ENCODE measurements at regions not wholly inside any gene's neighbourhood (a gene's known extent, or its start where the extent isn't known, plus 50 kb on each side); places are given as distances from the start of the nearest gene placed in this dataset.
"Not testable (repeated sequence)": the region's sequence is repeated elsewhere in the genome, so short reads cannot be mapped to it uniquely, and the experiment has no call there.

GRCh38 chr4:147293314-147293677 lies 187.6 kb upstream of the EDNRA start:
- not testable (repeated sequence) for H3K27ac ChIP-seq (ENCODE audit: low read depth, low read length); H2AK5ac ChIP-seq (ENCODE audit: low read length); H3K9ac ChIP-seq (ENCODE audit: low read length); H3K4me1 ChIP-seq (ENCODE audit: control insufficient read depth in 1 of 2, insufficient read depth in 2 of 2, low read length in 2 of 2); H3K9me3 ChIP-seq (ENCODE audit: insufficient read depth, low read depth, low read length); H3K36me3 ChIP-seq (ENCODE audit: control insufficient read depth in 1 of 2, insufficient read depth in 2 of 2, low read length in 2 of 2); H3K23ac ChIP-seq (ENCODE audit: low read length); H4K91ac ChIP-seq (ENCODE audit: low read depth, low read length); H4K8ac ChIP-seq (ENCODE audit: low read depth, low read length); H3K18ac ChIP-seq (ENCODE audit: low read length); H2BK12ac ChIP-seq (ENCODE audit: low read length); H3K79me2 ChIP-seq (ENCODE audit: control insufficient read depth, insufficient read depth, low read length, poor library complexity); H2BK120ac ChIP-seq (ENCODE audit: insufficient read depth, low read length, poor library complexity); DNase-seq; H3K79me1 ChIP-seq (ENCODE audit: low read length); H3K14ac ChIP-seq (ENCODE audit: low read length); H4K12ac ChIP-seq (ENCODE audit: low read depth, low read length); H2BK5ac ChIP-seq (ENCODE audit: low read depth, low read length, poor library complexity); H3K4ac ChIP-seq (ENCODE audit: low read depth, low read length); H3K27me3 ChIP-seq (ENCODE audit: insufficient read depth, low read length); H2AFZ ChIP-seq (ENCODE audit: insufficient read depth, low read length, poor library complexity); H3K4me3 ChIP-seq (ENCODE audit: low read depth, low read length); H3K4me2 ChIP-seq (ENCODE audit: low read length)
- WGBS (ENCODE audit: extremely low coverage, insufficient coverage, insufficient read length): no CpG with 5 or more reads among the region's 6 CpGs

DNA sequence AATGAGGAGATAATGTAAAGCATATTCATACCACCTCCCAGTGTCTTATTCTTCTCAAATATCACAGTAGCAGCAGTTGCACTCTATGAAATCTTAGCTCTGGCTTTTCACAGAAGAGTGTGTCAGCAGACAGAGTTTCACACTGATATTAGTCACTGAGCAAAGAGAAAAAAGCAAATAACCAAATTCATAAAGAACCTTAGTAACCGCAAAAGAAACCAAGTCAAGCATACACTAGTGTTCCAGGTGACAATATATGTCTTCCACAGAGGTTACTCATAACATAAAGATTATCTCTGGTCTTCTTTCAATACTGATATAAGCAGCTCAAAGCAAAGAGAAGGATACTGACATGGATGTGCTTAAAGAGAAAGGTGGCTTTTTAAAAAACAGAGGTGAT lies 181.7 kb upstream of the EDNRA start:
- H2BK5ac ChIP-seq (ENCODE audit: low read depth, low read length, poor library complexity): no peak overlapping the region
- no peak overlapping the region for H3K4ac ChIP-seq (ENCODE audit: low read depth, low read length)
- H3K79me1 ChIP-seq (ENCODE audit: low read length): no peaks in the 10 kb centered on the region
- H3K79me2 ChIP-seq (ENCODE audit: control insufficient read depth, insufficient read depth, low read length, poor library complexity): no peaks in the 10 kb centered on the region
- no peak overlapping the region for H3K4me2 ChIP-seq (ENCODE audit: low read length)
- H2BK120ac ChIP-seq (ENCODE audit: insufficient read depth, low read length, poor library complexity): no peak overlapping the region
- no peak overlapping the region for H4K8ac ChIP-seq (ENCODE audit: low read depth, low read length)
- no peak overlapping the region for H2AK5ac ChIP-seq (ENCODE audit: low read length)
- no peak overlapping the region for H3K9ac ChIP-seq (ENCODE audit: low read length)
- H4K12ac ChIP-seq (ENCODE audit: low read depth, low read length): no peak overlapping the region
- H2AFZ ChIP-seq (ENCODE audit: insufficient read depth, low read length, poor library complexity): no peak overlapping the region
- no peaks in the 10 kb centered on the region for H3K9me3 ChIP-seq (ENCODE audit: insufficient read depth, low read depth, low read length)
- H3K23ac ChIP-seq (ENCODE audit: low read length): no peak overlapping the region
- H3K36me3 ChIP-seq (ENCODE audit: control insufficient read depth in 1 of 2, insufficient read depth in 2 of 2, low read length in 2 of 2): no peaks in the 10 kb centered on the region
- no peak overlapping the region for H3K4me3 ChIP-seq (ENCODE audit: low read depth, low read length)
- H3K4me1 ChIP-seq (ENCODE audit: control insufficient read depth in 1 of 2, insufficient read depth in 2 of 2, low read length in 2 of 2): no peaks in the 10 kb centered on the region
- no peak overlapping the region for H3K27ac ChIP-seq (ENCODE audit: low read depth, low read length)
- no peak for DNase-seq
- no peak overlapping the region for H3K18ac ChIP-seq (ENCODE audit: low read length)
- no peak overlapping the region for H2BK12ac ChIP-seq (ENCODE audit: low read length)
- H3K27me3 ChIP-seq (ENCODE audit: insufficient read depth, low read length): no peaks in the 10 kb centered on the region
- H4K91ac ChIP-seq (ENCODE audit: low read depth, low read length): no peak overlapping the region
- H3K14ac ChIP-seq (ENCODE audit: low read length): no peak overlapping the region
- no CpG with 5 or more reads among the region's 1 CpG for WGBS (ENCODE audit: extremely low coverage, insufficient coverage, insufficient read length)

DNA sequence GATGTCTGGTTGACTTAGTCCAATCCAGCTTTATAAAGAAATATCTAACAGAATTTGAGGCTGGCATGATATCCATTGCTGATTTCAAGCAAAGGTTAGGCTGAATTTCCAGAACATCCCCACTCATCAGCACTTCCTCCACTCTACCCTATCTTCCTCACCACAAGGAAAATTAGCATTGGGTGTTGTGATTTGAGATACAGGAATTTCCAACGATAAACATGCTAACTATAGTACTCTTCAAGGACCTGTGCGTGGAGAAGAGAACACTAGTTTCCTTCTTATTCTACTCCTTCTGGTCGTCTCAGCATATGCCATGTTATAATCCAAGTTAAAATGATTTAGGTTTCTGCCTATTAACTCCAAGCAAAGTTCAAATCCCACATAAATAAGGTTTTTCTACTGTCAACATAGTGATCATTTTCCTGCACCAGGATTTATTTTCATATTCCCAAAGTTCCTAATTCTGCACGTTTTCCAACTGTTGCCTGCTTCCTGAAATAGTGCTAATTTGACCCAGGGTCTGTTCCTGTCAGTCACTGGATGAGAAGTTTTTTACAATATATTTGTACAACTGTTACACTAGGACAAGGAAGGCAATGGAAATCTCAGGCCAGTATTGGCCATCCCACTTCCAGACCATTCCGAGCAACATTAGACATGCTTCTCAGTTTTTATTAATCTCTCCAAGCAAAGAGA lies 177.6 kb upstream of the EDNRA start:
- Histone ChIP-seq H3K4me3 (ENCODE audit: low read depth, low read length) (no peak overlapping the region), H3K4me2 (ENCODE audit: low read length) (no peak overlapping the region), H3K18ac (ENCODE audit: low read length) (no peak overlapping the region), H3K36me3 (ENCODE audit: control insufficient read depth in 1 of 2, insufficient read depth in 2 of 2, low read length in 2 of 2) (no peaks in the 10 kb centered on the region), H3K79me2 (ENCODE audit: control insufficient read depth, insufficient read depth, low read length, poor library complexity) (no peaks in the 10 kb centered on the region), H3K27ac (ENCODE audit: low read depth, low read length) (no peak overlapping the region), H4K91ac (ENCODE audit: low read depth, low read length) (no peak overlapping the region), H2BK5ac (ENCODE audit: low read depth, low read length, poor library complexity) (no peak overlapping the region), H3K9ac (ENCODE audit: low read length) (no peak overlapping the region), H3K9me3 (ENCODE audit: insufficient read depth, low read depth, low read length) (no peaks in the 10 kb centered on the region), H2AK5ac (ENCODE audit: low read length) (no peak overlapping the region), H3K27me3 (ENCODE audit: insufficient read depth, low read length) (no peaks in the 10 kb centered on the region), H2BK12ac (ENCODE audit: low read length) (no peak overlapping the region), H2AFZ (ENCODE audit: insufficient read depth, low read length, poor library complexity) (no peak overlapping the region), H3K14ac (ENCODE audit: low read length) (no peak overlapping the region), H4K12ac (ENCODE audit: low read depth, low read length) (no peak overlapping the region), H3K4me1 (ENCODE audit: control insufficient read depth in 1 of 2, insufficient read depth in 2 of 2, low read length in 2 of 2) (no peaks in the 10 kb centered on the region), H4K8ac (ENCODE audit: low read depth, low read length) (no peak overlapping the region), H3K23ac (ENCODE audit: low read length) (no peak overlapping the region), H2BK120ac (ENCODE audit: insufficient read depth, low read length, poor library complexity) (no peak overlapping the region), H3K4ac (ENCODE audit: low read depth, low read length) (no peak overlapping the region), H3K79me1 (ENCODE audit: low read length) (no peaks in the 10 kb centered on the region)
- DNase-seq: no peak
- whole genome bisulfite sequencing (ENCODE audit: extremely low coverage, insufficient coverage, insufficient read length): no CpG with 5 or more reads among the region's 5 CpGs

- H3K79me1 ChIP-seq (ENCODE audit: low read length): no peaks in the 10 kb centered on the region
- no peak overlapping the region for H4K91ac ChIP-seq (ENCODE audit: low read depth, low read length)
- H3K27me3 ChIP-seq (ENCODE audit: insufficient read depth, low read length): no peaks in the 10 kb centered on the region
- H2BK120ac ChIP-seq (ENCODE audit: insufficient read depth, low read length, poor library complexity): no peak overlapping the region
- H2AK5ac ChIP-seq (ENCODE audit: low read length): no peak overlapping the region
- no peak overlapping the region for H4K8ac ChIP-seq (ENCODE audit: low read depth, low read length)
- no peak overlapping the region for H3K4me2 ChIP-seq (ENCODE audit: low read length)
- no peak overlapping the region for H3K14ac ChIP-seq (ENCODE audit: low read length)
- no peak overlapping the region for H2BK12ac ChIP-seq (ENCODE audit: low read length)
- no peak overlapping the region for H3K9ac ChIP-seq (ENCODE audit: low read length)
- H2BK5ac ChIP-seq (ENCODE audit: low read depth, low read length, poor library complexity): no peak overlapping the region
- 100% methylated on average over 1 of the region's 3 CpGs for WGBS (ENCODE audit: extremely low coverage, insufficient coverage, insufficient read length)
- no peaks in the 10 kb centered on the region for H3K9me3 ChIP-seq (ENCODE audit: insufficient read depth, low read depth, low read length)
- no peak overlapping the region for H3K4me3 ChIP-seq (ENCODE audit: low read depth, low read length)
- H3K4ac ChIP-seq (ENCODE audit: low read depth, low read length): no peak overlapping the region
- H3K36me3 ChIP-seq (ENCODE audit: control insufficient read depth in 1 of 2, insufficient read depth in 2 of 2, low read length in 2 of 2): no peaks in the 10 kb centered on the region
- H2AFZ ChIP-seq (ENCODE audit: insufficient read depth, low read length, poor library complexity): no peak overlapping the region
- no peak overlapping the region for H4K12ac ChIP-seq (ENCODE audit: low read depth, low read length)
- H3K18ac ChIP-seq (ENCODE audit: low read length): no peak overlapping the region
- no peak overlapping the region for H3K23ac ChIP-seq (ENCODE audit: low read length)
- no peak overlapping the region for H3K27ac ChIP-seq (ENCODE audit: low read depth, low read length)
- no peaks in the 10 kb centered on the region for H3K79me2 ChIP-seq (ENCODE audit: control insufficient read depth, insufficient read depth, low read length, poor library complexity)
- DNase-seq: no peak
- H3K4me1 ChIP-seq (ENCODE audit: control insufficient read depth in 1 of 2, insufficient read depth in 2 of 2, low read length in 2 of 2): no peaks in the 10 kb centered on the region
Observed at GRCh38 chr4:147303873-147304229, 177.0 kb upstream of the EDNRA start.
